Glutamatergic neuron (in vitro differentiated cells): ENCODE measurements at regions not wholly inside any gene's neighbourhood (a gene's known extent, or its start where the extent isn't known, plus 50 kb on each side); places are given as distances from the start of the nearest gene placed in this dataset.

Experiments used
- DNase-seq: peaks from one replicate; pipeline ENCODE4 v3.0.0; 2022
- H3K27ac Mint-ChIP-seq: one replicate; pipeline ENCODE4 v1.8.0; 2020; ENCODE audit warnings: mild to moderate bottlenecking, mixed read lengths, inconsistent platforms; ENCODE audit not compliant: unreplicated experiment
- H3K27me3 Mint-ChIP-seq: one replicate; pipeline ENCODE4 v1.8.0; 2020; ENCODE audit warnings: mild to moderate bottlenecking, moderate library complexity, mixed read lengths, inconsistent platforms; ENCODE audit not compliant: unreplicated experiment
- H3K36me3 Mint-ChIP-seq: one replicate; pipeline ENCODE4 v1.8.0; 2020; ENCODE audit warnings: mild to moderate bottlenecking, mixed read lengths, inconsistent platforms; ENCODE audit not compliant: unreplicated experiment
- H3K4me1 Mint-ChIP-seq: one replicate; pipeline ENCODE4 v1.8.0; 2020; ENCODE audit warnings: mild to moderate bottlenecking, low read depth, mixed read lengths, inconsistent platforms; ENCODE audit not compliant: unreplicated experiment
- H3K4me3 Mint-ChIP-seq: one replicate; pipeline ENCODE4 v1.8.0; 2020; ENCODE audit warnings: mild to moderate bottlenecking, mixed read lengths, inconsistent platforms; ENCODE audit not compliant: unreplicated experiment
- H3K9me3 Mint-ChIP-seq: one replicate; pipeline ENCODE4 v1.8.0; 2020; ENCODE audit warnings: mild to moderate bottlenecking, moderate library complexity, mixed read lengths, inconsistent platforms; ENCODE audit not compliant: unreplicated experiment
- TF ChIP-seq, protein P1 (sequence below): fragments of 200-600 bp; sonication (generic); IDR thresholded peaks from one replicate; pipeline ENCODE4 v1.5.0; 2021; ENCODE audit not compliant: partially characterized antibody, unreplicated experiment

DNA sequence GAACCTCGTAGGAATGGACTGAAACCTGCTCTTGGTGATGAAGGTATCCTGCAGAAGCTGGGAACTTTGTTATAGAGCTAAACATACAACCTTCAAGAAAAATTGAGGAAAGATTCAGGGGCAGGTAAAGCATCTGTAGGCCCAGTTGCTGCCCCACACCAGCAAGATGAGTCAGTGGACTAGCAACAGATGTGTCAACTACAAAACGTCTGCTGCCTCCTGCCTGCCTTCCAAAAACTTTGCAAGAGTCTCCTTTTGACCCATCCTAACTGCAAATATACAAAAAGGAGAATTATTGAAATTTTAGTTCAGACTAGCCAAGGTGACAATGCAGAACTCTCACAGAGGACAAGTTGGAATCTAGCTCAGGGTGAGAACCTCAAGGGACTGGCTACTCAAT is 60.9 kb upstream of the TMTC1 start:
- H3K4me1 Mint-ChIP-seq = no peaks in the 10 kb centered on the region
- H3K27ac Mint-ChIP-seq = no peak overlapping the region
- TF ChIP-seq, protein P1, sequence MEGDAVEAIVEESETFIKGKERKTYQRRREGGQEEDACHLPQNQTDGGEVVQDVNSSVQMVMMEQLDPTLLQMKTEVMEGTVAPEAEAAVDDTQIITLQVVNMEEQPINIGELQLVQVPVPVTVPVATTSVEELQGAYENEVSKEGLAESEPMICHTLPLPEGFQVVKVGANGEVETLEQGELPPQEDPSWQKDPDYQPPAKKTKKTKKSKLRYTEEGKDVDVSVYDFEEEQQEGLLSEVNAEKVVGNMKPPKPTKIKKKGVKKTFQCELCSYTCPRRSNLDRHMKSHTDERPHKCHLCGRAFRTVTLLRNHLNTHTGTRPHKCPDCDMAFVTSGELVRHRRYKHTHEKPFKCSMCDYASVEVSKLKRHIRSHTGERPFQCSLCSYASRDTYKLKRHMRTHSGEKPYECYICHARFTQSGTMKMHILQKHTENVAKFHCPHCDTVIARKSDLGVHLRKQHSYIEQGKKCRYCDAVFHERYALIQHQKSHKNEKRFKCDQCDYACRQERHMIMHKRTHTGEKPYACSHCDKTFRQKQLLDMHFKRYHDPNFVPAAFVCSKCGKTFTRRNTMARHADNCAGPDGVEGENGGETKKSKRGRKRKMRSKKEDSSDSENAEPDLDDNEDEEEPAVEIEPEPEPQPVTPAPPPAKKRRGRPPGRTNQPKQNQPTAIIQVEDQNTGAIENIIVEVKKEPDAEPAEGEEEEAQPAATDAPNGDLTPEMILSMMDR = no peak
- no peak overlapping the region for H3K4me3 Mint-ChIP-seq
- no peaks in the 10 kb centered on the region for H3K27me3 Mint-ChIP-seq
- DNase-seq = no peak
- no peaks in the 10 kb centered on the region for H3K9me3 Mint-ChIP-seq
- H3K36me3 Mint-ChIP-seq = no peaks in the 10 kb centered on the region

DNA sequence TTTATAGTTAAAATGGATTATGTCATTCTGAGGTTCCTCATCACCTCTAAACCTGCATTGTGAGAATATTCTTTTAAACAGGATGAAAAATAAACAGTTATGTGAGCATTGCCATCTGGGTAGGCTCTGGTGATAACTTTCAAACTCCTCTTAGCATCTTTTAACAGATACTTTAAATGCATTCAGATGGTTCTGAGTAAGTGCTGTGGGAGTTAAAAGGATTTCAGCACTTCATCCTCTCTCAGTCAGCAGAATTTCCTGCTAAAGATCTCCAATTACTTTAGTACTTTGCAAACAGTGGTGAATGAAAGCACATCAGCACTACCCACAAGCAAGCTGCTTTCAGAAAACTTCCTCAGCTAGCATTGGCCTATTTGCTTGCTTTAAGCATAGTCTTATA is 59.3 kb upstream of the TMTC1 start:
- Mint-ChIP-seq H3K4me3 (no peak overlapping the region), H3K27ac (no peak overlapping the region), H3K36me3 (peaks cover 9% of the 10 kb centered on the region), H3K4me1 (no peaks in the 10 kb centered on the region), H3K9me3 (peaks cover 2% of the 10 kb centered on the region), H3K27me3 (no peaks in the 10 kb centered on the region)
- DNase-seq = no peak
- TF ChIP-seq, protein P1 = no peak

DNA sequence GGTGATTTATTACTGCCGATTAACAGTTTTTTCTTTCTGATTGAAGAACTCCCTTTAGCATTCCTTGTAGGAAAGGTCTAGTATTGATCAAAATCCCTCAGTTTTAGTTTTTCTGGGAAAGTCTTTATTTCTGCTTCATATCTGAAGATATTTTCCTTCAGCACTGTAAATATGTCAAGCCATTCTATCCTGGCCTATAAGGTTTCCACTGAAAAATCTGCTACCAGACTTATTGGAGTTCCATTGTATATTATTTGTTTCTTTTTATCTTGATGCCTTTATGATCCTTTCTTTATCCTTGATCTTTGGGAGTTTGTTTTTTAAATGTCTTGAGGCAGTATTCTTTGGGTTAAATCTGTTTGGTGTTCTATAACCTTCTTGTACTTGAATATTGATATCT is 55.0 kb upstream of the TMTC1 start:
- Mint-ChIP-seq H3K4me3 (no peak overlapping the region), H3K36me3 (peaks cover 9% of the 10 kb centered on the region)

More for the DNA sequence above, 55.0 kb upstream of the TMTC1 start:
- TF ChIP-seq, protein P1 = no peak
- H3K9me3 Mint-ChIP-seq = peaks cover 2% of the 10 kb centered on the region
- no peaks in the 10 kb centered on the region for H3K4me1 Mint-ChIP-seq
- no peaks in the 10 kb centered on the region for H3K27me3 Mint-ChIP-seq
- no peak for DNase-seq
- no peak overlapping the region for H3K27ac Mint-ChIP-seq
